ENCODE measurements at regions not wholly inside any gene's neighbourhood (a gene's known extent, or its start where the extent isn't known, plus 50 kb on each side); places are given as distances from the start of the nearest gene placed in this dataset.

- in situ Hi-C loops (cut with HindIII; ENCODE audit: low sequenced_read_pairs) = no loop called here
- no peak for DNase-seq (ENCODE audit: low read depth)
- no peak for TF ChIP-seq CTCF (IDR thresholded peaks at IDR 0.05; ENCODE audit: low read depth, low read length, missing control alignments)
- H3K4me3 ChIP-seq (ENCODE audit: low read depth, low read length) = no peak overlapping the region
Measured at GRCh38 chr4:26223155-26223554, 97.7 kb upstream of the RBPJ start.

GRCh38 chr4:26226629-26227376 is 94.0 kb upstream of the RBPJ start:
- TF ChIP-seq CTCF (IDR thresholded peaks at IDR 0.05; ENCODE audit: low read depth, low read length, missing control alignments) = no peak
- no peak overlapping the region for H3K4me3 ChIP-seq (ENCODE audit: low read depth, low read length)
- in situ Hi-C loops (cut with HindIII; ENCODE audit: low sequenced_read_pairs) = no loop called here
- no peak for DNase-seq (ENCODE audit: low read depth)

DNA sequence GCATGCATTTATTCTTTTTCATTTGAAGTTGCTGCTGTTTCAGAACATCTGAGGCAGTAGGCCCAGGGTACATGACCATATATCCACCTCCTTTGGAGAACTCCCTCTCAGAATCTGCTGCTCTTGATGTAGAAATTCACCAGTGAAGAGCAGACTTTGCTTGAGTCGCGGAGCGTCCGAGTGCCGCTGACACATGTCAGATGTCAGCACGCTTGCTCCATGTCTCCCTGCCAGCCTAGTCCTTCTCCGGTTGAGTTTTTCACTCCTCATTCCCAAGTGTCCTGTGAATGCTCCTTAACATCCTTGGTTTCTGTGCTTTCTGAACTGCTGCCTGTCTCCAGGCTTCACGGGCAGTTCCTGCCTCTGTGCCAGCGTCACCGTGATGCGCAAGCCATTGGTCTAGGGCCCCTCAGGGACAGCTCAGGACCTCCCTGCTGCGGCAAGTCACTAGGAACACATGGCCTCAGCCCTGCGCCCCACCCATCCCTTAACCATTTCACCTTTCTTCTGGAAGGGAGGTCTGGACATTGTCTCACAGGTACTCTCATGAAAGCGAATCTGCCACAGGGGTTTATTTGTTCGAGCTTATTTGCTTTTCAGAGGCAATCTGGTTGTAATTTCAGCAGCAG is 93.1 kb upstream of the RBPJ start:
- in situ Hi-C loops (cut with HindIII; ENCODE audit: low sequenced_read_pairs) = no loop called here
- no peak for DNase-seq (ENCODE audit: low read depth)
- no peak overlapping the region for H3K4me3 ChIP-seq (ENCODE audit: low read depth, low read length)
- TF ChIP-seq CTCF (IDR thresholded peaks at IDR 0.05; ENCODE audit: low read depth, low read length, missing control alignments) = no peak

- H3K4me3 ChIP-seq (ENCODE audit: low read depth, low read length) = no peak overlapping the region
- TF ChIP-seq CTCF (IDR thresholded peaks at IDR 0.05; ENCODE audit: low read depth, low read length, missing control alignments) = no peak
- in situ Hi-C loops (cut with HindIII; ENCODE audit: low sequenced_read_pairs) = no loop called here
- no peak for DNase-seq (ENCODE audit: low read depth)
Measured at GRCh38 chr4:26228883-26229282, 91.9 kb upstream of the RBPJ start.

DNA sequence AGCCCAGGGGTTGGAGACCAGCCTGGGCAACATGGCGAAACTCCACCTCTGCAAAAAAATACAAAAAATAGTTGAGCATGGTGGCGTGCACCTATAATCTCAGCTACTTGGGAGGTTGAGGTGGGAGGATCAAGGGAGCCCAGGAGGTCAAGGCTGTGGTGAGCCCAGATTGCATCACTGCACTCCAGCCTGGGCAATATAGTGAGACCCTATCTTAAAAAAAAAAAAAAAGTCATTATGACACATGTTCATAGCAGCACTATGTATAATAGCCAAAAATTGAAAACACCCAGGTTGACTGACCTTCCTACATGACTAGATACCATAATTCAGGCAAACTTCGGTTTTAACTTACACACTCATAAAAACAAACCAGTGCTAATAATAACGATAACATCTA is 90.8 kb upstream of the RBPJ start:
- no peak for DNase-seq (ENCODE audit: low read depth)
- TF ChIP-seq CTCF (IDR thresholded peaks at IDR 0.05; ENCODE audit: low read depth, low read length, missing control alignments) = no peak
- in situ Hi-C loops (cut with HindIII; ENCODE audit: low sequenced_read_pairs) = no loop called here
- H3K4me3 ChIP-seq (ENCODE audit: low read depth, low read length) = no peak overlapping the region

GRCh38 chr4:26233350-26233749 is 87.5 kb upstream of the RBPJ start:
- no peak for TF ChIP-seq CTCF (IDR thresholded peaks at IDR 0.05; ENCODE audit: low read depth, low read length, missing control alignments)
- no peak for DNase-seq (ENCODE audit: low read depth)
- in situ Hi-C loops (cut with HindIII; ENCODE audit: low sequenced_read_pairs) = no loop called here

More at GRCh38 chr4:26233350-26233749, 87.5 kb upstream of the RBPJ start:
- H3K4me3 ChIP-seq (ENCODE audit: low read depth, low read length) = no peak overlapping the region
